ENCODE measurements at regions not wholly inside any gene's neighbourhood (a gene's known extent, or its start where the extent isn't known, plus 50 kb on each side); places are given as distances from the start of the nearest gene placed in this dataset.

DNA sequence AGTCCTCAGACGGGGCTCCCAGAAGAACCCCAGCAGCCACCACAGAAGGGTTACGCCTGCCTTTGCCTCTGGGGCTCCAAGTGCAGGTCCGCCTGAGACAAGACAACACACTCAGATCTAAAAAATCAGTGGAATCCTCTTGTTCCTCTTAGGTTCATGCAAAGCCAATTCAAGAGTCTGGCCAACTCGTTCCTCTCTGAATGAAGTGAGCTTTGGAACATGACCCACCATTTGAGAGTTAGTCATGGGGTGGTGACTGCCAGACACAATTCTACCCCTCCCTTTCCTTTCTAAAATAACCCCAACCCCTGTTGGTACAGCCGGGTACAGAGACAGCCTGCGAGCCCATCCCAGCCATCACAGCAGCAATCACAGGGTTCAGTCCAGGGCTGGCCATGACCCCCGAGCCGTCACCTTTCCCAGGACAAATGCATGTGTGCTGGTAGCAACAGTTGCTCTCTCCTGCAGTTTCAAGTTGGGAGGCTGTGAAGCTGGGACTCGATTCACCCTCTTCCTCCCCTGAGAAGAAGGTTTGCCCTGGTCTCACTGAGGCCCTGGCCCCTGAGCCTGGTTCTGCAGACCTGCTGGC, 183.1 kb upstream of the SH3BP4 start:
- DNase-seq (ENCODE audit: low read depth in 2 of 2), result no peak

DNA sequence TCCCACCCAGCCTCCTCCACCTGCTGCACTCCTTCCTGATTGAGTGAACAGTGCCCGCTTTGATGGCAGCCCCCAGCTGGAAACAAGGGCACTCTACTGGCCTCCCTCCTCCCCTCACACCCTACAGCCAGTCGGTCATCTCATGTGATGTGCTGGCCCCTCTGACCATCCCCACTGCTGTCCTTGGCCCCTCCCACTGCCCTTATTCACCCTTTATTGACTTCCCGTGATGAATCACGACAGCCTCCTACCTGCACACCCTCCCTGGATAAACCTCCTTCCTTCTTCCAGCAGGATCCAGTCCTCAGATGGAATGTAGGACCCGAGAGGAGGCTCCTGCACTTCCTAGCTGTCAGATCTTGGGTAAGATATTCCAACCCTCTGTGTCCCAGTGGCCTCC, 186.5 kb upstream of the SH3BP4 start:
- no peak for DNase-seq (ENCODE audit: low read depth in 2 of 2)

DNA sequence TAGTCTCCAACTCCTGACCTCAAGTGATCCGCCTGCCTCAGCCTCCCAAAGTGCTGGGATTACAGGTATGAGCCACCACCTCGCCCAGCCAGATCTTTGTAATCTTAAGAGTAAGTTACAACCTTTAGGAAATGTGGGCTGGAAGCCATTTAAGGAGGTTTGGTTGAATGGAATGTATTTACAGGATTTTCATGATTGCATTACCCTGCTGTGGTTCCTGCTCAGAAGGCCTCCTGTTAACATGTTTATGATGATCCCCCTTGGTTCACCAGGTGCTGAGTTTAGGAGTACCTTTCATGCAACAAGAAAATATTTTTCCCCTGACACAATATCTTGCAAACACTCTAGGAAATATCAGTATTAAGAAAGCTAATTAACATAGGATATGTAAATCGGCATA, 187.4 kb upstream of the SH3BP4 start:
- no peak for DNase-seq (ENCODE audit: low read depth in 2 of 2)

DNA sequence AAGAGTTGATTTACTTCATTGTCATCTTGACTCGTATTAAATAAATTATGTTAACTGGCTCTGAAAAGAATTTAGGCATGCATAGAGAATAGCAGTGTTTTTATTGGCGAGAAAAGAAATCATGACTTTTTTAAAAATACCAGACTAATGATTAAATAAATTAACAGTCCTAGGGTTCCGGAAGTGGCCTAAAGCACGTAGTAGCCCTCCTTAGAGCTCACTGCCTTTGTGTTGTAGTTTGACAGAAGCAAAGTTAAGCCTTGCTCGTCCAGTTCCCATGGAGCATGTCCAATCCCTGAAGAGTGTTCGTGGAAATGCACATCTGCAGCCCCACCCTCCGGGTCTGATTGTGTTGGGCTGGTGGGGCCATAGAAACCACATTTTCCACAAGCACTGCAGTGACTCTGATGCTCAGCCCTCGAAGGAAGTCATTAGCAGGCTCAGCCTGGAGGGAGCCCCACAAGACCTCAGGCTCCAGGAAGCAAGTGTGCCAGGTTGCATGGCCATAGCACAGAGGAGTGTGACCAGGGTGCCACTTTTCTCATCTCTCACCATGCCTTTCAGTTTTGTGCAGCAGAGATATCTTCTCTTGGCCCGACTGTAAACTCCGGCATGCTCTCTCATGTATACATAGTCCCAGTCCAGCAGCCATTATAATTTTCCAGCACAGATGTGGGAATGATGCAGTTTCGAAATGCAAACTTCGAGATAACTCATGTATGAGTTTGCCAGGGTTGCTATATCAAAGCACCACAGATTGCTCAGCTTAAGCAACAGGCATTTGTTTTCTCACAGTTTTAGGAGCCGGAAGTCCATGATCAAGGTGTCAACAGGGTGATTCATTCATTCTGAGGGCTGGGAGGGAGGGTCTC, 188.6 kb upstream of the SH3BP4 start:
- no peak for DNase-seq (ENCODE audit: low read depth in 2 of 2)

DNA sequence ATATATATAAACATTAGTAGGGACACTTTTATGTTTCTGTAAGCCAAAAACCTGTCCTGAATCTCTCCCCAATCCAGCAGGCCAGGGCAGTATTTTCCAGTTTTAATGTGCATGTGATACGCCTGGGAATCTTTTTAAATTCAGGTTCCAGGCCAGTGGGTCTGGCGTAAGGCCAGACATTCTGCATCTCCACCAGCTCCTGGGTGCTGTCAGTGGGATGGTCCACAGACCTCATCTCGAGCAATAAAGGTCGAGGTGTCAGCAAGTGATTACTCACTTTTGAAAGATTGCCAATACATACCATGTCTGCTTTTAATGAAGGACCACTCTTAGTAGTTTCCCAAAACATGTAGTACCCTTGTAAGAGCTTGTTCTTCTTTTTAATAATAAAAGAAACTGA, 189.9 kb upstream of the SH3BP4 start:
- no peak for DNase-seq (ENCODE audit: low read depth in 2 of 2)

DNA sequence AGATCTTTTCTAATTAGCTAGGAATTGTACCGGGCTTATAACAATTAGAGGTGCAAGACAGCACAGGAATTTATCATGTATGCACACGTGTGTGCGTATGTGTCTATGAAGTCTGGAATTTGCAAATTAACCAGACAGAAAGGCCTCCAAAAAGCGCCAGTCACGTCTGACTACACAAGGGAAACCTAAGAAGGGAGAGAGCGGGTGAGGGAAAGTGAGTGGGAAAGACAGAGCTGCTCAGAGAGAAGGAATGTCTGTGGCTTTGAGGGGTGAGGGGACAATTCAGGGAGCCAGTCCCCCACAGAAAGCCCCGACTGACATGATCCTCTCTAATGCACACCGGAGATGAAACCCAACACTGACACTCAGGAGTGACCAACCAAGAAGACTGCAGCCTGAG, 197.7 kb upstream of the SH3BP4 start:
- no peak for DNase-seq (ENCODE audit: low read depth in 2 of 2)

DNA sequence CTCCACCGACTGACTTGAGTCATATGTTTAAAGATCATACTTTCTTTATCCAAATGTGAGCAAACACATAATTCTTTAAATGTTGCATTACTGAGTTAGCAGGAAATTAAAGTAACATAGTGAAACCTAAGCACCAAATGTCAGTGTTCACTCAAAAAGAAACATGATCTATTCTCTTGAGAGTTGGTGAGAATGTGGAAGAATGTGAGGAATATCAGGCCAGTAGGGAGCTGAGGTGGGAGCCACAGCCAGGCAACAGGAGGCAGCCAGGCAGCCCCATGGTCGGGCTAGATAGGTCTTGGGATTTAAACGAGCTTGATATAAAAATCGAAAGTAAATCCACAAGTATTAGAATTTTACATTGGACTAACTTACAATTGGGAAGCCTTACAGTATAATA, 198.1 kb upstream of the SH3BP4 start:
- no peak for DNase-seq (ENCODE audit: low read depth in 2 of 2)

DNA sequence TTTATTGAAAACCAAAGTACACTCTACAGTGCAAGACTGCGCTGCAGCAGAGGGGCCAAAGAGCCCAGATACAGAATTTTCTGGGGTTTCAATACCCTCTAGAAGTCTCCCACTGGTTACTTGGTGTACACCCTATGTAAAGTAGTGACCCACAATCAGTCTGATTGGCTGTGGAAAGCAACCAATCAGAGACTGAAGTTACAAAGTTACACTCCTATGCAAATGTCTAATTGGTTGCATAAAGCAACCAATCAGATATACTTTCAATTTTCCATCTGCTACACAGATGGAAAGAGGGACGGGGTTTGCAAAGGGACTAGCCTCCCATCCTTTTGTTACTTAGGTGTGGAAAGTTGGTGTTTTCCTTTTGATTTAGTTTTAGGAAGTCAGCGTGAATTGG, 198.9 kb upstream of the SH3BP4 start:
- DNase-seq (ENCODE audit: low read depth in 2 of 2), result no peak

DNA sequence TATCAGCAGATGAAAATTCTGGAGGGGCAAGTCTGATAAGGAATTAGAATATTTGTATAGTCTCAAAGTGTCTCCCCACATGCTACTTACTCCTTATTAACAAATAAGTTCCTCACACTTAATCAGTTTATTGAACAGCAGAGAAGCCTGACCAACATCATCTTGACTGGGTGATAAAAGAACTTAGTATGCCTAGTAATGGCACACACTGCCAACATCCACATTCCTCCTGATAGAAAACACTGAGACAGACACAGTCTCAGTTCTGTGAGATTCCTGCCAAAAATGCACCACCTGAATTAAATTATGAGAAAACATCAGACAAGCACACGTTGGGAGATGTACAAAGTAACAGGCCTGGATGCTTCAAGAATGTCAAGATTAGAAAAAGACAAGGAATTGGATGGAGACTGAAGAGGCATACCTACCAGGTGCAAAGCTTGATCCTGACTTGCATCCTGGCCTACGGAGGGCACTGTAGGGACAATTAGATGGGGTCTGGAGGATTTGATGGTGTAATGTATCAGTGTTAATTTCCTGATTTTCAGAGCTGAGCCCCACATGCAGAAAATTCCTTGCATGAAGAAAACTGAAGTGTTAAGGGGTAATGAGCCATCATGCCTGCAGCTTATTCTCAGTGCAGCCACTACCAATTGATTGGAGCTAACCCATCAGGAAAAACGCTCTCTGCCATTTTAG, 200.4 kb upstream of the SH3BP4 start:
- DNase-seq (ENCODE audit: low read depth in 2 of 2), result no peak

DNA sequence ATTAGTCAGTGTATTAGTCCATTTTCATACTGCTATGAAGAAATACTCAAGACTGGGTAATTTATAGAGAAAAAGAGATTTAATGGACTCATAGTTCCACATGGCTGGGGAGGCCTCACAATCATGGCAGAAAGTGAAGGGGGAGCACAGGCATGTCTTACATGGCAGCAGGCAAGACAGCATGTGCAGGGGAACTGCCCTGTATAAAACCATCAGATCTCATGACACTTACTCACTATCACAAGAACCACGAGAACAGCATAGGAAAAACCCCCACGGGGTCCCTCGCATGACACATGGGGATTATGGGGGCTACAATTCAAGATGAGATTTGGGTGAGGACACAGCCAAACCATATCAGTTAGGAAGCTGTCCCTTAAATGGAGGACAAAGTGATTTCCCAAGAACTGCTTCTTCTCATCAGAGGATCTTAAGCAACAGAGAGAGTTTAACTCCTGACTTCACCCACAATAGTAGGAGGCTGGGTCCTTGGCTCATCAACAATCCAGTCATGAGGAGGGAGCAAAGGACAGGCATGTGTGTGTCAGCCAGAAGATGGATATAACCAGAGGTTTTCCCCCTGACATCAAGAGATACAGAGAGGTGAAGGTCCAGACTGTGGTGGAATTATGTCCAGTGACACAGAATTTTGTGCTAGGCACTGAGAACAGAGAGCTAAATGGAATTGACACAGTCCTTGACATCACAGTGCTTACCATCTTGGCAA, 203.8 kb upstream of the SH3BP4 start:
- DNase-seq (ENCODE audit: low read depth in 2 of 2), result no peak

DNA sequence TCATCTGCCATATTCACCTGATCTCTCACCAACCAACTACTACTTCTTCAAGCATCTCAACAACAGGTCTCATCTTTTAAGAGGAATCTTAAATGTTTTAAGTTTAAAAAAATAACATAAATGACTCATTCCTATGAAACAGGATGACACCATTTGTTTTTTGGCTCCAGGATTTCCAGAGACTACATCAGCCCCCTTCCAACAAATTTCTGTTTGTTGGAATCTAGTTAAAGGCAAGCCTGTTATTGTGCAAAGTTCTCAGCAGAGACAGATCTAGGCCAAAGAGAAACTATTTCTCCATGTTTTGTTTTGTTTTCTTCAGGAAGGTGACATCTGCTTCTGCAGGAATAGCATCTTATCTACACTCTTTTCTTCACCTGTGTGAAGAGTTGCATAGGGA, 204.8 kb upstream of the SH3BP4 start:
- DNase-seq (ENCODE audit: low read depth in 2 of 2), result no peak

DNA sequence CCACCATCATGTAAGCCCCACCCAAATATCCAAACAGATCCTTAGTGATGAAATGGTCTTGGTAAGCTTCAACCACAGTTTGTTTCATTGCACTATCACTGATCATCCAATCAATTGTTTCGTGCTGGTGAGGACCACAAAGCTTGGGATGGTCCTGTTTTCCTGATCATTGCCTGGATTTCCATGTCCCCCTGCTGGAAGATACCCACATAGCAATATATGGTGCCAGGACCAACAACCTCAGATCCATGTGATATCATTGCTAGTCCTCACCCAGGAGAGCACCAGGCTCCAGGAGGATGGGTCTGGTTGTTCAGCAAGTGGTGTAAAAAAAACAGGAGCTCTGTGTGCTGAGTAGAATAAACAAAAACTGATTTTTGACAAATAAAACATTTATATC, 206.5 kb upstream of the SH3BP4 start:
- no peak for DNase-seq (ENCODE audit: low read depth in 2 of 2)

DNA sequence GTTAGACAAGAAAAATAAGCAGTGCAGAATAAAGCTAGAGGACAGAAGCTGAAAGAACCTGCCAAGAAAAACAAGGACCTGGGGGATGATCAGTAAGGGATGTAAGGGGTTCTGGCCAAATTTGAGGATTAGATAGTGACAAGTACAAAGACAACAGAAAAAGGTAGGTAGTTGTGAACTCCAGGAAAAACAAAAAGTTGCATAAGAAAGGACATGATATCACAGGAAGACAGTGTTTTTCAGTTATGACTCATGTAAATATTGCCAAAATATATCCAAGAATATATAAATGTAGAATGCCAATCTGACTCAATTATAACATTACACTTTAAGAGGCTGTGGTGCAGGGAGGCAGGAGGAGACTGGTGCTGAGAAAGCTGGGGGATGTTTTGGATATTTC, 209.8 kb upstream of the SH3BP4 start:
- DNase-seq (ENCODE audit: low read depth in 2 of 2), result no peak

DNA sequence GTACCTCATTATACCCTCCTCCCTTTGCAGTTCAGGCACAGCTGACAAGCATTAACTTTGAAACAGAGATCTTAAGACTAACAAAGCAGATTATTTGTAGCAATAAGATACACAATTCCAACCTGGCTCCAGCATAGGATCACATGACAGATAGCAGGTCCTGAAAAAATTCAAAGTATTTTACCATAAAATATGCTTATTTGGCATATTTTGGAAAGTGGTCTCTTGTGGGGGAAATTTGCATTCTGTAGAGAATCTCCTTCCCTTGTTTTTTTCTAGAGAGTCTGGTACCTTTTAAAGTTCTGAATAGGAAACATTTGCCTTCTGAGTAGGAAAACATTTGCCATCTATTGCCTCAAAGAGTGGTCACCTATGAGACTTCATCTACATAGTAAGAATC, 212.8 kb upstream of the SH3BP4 start:
- no peak for DNase-seq (ENCODE audit: low read depth in 2 of 2)

DNA sequence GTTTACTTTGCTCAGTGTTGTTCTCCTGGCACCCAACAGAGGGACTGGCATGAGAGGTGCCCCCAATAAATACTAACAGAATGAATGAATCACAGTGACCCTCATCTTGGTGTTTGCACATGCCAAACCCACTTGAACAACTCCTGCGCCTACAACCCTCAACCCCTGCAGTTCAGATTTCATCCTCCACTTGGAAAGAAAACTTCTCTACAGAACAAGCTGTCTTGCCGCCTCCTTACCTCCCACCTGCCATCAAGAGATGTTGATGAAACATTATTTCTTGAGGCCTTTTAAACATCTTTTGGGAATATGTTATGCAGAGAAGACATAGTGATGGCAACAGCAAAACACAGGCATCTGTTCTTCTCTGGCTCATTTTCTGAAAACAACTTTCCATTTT, 216.0 kb upstream of the SH3BP4 start:
- no peak for DNase-seq (ENCODE audit: low read depth in 2 of 2)

DNA sequence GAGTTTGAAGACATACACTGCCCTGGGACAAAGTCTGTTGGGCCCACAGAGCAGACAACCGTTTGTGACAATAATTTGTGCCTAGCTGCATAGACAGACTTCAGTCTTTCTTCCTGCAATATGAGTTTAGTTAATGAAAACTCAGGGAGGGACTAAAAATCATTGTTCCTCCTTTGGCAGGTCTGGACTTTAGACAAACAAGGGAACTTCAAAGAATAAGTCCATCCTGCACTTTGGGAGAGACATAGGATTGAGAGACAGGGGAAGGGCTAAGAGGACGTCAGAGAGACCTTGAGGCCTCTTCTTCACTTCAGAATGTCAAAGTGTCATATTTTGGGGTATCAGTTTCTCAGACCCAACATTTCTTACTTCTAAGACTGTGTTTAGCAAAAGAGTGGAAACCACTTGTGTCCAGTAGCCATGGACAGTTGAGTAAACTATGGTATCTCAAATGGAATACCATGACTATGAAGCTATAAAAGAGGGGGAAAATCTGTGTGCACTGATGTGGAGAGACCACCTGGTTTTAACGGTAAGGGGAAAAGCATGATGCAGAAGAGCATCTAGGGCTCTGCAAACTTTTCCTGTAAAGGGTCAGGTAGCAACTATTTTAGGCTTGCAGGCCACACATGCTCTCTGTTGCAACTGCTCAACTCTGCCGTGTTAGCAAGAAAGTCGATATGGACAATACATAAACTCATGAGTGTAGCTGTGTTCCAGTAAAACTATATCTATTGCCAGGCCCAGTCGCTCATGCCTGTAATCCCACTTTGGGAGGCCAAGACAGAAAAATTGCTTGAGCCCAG, 217.8 kb upstream of the SH3BP4 start:
- DNase-seq (ENCODE audit: low read depth in 2 of 2), result no peak

DNA sequence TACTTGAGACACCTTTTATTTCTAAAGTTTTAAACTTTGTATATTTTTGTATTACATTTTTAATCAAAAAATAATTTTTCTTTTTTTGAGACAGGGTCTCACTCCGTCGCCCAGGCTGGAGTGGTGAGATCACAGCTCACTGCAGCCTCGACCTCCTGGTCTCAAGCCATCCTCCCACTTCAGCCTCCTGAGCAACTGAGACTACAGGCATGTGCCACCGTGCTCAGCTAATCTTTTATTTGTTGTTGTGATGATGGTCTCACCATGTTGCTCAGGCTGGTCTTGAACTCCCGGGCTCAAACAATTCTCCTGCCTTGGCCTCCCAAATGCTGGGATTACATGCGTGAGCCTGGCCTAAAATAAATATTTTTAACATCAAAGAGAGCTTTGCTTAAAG, 218.7 kb upstream of the SH3BP4 start:
- DNase-seq (ENCODE audit: low read depth in 2 of 2), result no peak

DNA sequence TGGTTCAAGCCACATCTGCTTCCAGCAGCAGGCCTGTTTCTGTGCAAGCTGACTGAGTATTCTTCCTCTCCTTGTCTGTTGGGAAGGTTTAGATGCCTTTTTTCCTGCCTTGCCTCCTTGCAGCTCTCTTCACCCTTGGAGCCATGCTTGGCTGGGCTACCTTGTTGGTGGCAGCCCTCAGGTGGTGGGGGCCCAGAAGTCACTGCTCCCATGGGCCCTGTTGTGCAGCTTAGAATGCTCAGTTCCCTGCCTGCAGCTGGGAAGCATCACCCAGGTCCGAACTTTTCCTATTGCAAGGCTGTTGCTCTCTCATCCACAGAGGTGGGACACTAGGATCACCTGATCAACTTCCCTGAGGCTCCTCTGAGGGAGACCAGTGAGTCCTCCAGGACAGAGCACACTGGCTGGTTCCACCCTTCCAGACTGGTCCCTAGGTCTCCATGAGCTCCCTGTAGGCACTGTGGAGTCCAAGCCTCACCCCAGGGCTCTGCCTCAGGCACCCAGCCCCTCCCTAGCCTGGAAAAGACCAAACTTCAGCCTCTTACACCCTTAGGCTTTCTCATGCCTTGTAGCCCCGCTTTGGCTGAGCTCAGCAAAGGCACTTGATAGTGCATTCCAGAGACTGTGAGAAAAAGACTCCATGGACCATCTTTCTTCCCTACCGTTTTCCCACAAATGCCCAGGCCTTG, 219.3 kb upstream of the SH3BP4 start:
- no peak for DNase-seq (ENCODE audit: low read depth in 2 of 2)

DNA sequence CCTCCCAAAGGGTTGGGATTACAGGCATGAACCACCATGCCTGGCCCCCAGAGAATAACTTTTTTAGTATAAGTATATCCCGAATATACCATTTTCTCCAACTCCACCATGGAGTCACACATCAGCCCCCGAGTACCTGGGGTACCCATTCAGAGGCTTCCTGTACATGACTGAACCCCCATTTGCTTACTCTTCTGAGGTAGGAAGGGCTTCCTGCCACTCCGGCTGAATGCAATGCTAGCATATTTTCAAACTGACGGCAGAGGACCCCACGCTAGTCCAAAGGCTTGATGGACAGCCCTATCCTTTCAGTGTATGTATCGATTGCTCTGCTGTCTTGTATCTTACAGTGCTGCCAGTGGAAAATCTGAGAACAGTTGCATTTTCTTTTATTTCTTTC, 220.6 kb upstream of the SH3BP4 start:
- no peak for DNase-seq (ENCODE audit: low read depth in 2 of 2)

DNA sequence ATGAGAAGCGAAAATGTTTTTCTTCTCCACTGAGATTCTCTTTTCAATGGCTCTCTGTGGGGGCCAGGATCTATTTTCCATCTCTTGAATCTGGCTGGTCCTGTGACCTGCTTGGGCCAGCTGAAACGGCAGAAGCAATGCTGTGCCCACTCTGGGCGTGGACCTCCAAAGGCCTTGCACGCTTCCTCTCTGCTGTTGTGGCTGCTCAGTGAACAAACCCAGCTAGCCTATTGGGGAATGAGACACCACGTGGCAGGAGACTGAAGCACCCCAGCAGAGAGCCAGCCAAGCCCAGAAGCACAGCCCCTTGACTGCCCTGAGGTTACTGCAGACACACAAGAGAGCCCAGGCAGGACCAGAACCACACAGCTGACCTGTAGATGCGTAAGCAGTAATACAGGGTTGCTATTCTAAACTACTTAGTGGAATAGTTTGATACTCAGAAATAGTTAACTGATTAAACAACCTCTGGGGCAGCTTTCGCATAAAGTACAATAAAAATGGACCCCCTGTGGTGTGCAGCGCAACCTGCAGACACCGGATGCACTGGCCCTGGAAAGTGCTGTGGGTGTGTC, 221.7 kb upstream of the SH3BP4 start:
- DNase-seq (ENCODE audit: low read depth in 2 of 2), result no peak

All from stimulated activated CD8-positive, alpha-beta memory T cell treated with anti-CD3 and anti-CD28 coated beads, Interleukin-2, amount 100 ng/mL, for 48 hours (primary cell).